ENCODE measurements at regions not wholly inside any gene's neighbourhood (a gene's known extent, or its start where the extent isn't known, plus 50 kb on each side); places are given as distances from the start of the nearest gene placed in this dataset.

- no peak for DNase-seq
Observed at GRCh38 chr13:75124415-75124814, 357.6 kb downstream of the TBC1D4 start.

GRCh38 chr13:75123428-75123827, 358.5 kb downstream of the TBC1D4 start:
- peak; percentile 58 for DNase-seq

GRCh38 chr13:75120085-75120484, 361.9 kb downstream of the TBC1D4 start:
- DNase-seq, result peak; percentile 49

- no peak for DNase-seq
Observed at GRCh38 chr13:75115171-75115570, 366.8 kb downstream of the TBC1D4 start.

DNA sequence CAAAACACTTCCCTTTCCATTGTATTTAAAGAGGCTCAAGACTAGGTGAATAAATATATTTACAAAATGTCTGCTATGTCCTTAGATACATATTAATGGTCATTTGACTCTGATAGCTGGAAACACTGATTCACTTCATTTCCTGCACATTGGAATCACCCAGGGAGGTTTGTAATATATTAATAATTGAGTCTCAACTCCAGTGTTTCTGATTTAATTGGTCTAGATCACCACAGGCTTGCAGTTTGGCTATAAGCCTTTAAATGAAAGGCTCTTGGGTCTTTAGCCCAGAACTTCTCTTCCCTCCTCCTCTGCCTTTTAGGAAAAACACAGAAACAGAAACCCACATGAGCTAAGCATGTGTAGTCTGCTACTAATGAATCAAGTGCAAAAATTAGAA, 378.0 kb downstream of the TBC1D4 start:
- no peak for DNase-seq

DNA sequence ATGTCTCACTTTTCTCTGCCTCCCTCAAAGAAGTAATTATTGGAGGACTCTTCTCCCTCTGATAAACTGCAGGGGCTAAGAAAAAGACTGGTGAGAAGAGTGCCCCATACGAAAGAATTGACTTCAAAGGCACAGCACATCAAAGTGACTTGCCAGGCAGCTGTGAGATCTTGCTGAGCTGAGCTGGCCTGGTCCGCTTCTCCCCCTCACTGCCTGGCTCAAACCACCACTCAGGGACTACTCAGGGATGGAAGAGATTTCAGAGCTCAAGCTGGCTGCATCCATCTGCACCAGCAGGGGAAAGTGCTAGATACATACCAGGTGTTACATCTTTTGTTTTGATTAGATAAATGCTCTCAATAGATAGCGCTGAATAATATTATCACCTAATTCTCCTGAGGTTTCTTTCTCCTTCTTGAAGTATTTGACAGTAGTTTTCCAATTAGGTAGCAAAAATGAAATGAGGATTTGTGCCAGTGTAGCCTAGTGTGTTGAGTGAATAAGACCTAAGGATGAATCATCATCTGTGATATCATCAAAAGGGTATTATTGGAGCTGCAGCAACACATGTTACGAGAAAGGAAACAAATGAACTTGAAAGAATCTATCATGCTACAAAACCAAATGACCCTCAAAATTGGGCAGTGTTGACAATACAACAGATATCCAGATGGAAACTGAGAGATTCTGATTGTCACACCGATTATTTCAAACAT, 379.8 kb downstream of the TBC1D4 start:
- no peak for DNase-seq

- DNase-seq, result no peak
Observed at GRCh38 chr13:75101348-75101747, 380.6 kb downstream of the TBC1D4 start.

DNA sequence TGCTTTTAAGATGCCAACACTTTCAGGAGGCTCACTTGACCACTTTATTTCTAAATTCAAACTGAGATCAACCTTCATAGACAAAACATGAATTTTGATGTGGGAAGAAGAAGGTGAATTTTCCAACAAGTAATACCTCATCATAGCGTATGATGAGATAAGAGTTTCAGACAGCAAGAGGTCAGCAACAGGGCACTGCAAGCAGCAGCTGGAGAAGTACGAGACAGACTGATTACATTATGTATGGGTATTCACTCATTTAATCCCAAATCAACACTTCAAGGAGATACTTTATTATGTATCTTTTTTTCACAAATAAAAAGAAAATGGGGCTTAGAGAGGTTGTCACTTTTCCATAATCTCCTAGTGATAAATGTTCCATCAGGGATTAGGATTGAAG, 389.8 kb downstream of the TBC1D4 start:
- DNase-seq, result no peak

- no peak for DNase-seq
Observed at GRCh38 chr13:75091718-75092117, 390.3 kb downstream of the TBC1D4 start.

DNA sequence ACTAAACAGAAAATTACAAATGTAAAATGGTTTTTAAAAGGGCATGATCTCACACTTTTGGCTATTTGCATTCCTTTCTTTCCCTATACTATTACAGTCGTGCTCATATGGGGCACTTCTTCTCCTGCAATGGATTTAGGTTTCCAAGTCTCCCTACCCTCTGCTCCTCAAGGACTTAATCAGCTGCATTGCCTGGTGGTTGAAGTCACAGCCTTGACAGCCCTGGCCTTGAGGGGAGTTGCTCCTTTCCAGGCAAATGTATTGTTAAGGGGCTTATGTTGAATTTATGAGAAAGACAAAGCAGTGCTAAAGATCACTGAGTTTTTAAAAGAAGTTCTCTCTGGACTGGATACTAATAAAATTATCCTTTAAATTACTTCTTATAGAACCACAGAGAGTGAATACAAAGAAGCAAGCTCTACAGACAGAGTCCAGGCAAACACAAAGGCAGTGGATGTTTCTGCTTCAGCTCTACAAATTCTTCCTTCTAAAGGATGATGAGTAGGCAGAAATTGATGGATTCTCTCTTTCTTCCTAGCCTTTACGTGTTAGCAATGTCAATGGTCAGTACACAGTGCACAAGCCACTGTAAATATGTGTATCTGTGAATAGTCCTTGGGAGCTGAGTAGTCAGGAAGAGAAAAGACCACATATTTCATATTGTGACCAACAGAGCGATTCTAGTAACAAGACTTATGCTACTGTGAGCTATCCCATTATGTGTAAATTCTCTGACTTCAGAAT, 390.9 kb downstream of the TBC1D4 start:
- no peak for DNase-seq

DNA sequence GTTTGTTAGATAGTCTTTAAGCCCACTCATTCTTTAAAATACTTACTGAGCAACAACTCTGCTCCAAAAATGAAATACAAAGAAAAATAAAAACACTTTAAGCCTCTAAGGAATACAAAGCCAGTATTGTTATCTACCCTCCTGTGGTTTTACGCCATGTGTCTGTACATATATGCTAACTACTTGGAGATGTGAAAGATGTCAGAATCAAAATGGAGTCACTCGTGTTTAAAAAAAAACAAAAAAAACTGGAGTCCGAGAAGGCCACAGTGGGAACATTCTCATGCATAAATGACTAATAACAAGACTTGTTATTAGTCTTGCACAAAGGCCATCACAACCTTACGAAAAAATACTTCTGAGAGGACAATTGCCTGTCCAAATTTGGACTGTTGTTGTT, 393.1 kb downstream of the TBC1D4 start:
- no peak for DNase-seq

- no peak for DNase-seq
Observed at GRCh38 chr13:75079226-75079625, 402.7 kb downstream of the TBC1D4 start.

GRCh38 chr13:75076476-75076875, 405.5 kb downstream of the TBC1D4 start:
- no peak for DNase-seq

DNA sequence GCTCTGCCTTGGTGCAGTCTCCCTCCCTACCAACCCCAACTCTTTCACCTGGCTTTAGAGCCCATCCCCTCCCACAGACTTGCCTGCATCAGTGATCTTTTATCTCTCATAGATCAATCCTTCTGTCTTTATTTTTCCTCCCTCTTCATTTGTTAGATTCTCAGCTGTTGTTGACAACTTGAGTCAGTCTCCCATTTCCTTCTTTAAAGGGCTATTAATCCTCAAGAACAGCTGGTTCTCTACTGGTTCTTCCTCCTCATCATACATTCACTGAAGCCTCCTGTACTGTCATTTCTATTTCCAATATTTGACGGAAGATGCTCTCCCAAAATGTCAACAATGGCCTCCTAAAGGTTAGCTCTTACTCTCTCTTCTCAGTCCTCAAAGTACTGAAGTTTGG, 408.2 kb downstream of the TBC1D4 start:
- no peak for DNase-seq

GRCh38 chr13:75072891-75073290, 409.1 kb downstream of the TBC1D4 start:
- DNase-seq, result no peak

DNA sequence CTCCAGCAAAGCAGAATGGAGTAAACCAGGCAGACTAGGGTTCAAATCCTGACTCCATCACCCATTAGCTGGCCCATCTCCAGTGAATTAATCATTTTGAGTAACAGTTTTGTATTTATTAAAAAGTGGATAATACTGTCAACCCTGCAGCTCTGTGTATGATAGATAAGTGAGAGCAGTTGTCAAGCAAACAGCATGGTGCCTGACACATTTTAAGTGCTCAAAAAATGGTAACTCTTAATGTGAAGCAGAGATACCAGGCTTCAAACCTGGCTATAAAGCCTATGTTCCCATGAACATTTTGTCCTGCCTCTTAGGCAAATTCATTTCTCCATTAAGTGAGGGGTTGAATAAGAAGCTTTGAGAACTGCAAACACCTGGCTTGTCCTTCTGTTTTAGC, 409.6 kb downstream of the TBC1D4 start:
- no peak for DNase-seq

DNA sequence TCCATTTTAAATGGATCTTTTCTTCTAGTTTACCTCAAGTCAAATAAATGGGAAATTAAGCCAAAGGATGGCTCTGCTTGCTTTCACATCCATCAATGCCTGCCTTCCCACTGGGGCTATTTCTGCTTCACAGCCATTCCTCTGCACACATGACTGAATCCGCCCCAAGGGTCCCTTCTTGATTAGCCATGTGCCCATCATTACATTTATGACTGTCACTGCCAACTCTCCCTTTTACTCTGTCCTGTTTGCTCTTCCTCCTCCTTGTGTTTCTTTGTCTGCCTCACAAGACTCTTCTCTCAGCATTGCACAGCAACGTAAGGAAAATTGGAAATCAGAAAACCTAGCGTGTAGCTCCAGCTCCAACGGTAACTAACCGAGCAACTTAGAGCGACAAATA, 410.2 kb downstream of the TBC1D4 start:
- DNase-seq, result no peak

DNA sequence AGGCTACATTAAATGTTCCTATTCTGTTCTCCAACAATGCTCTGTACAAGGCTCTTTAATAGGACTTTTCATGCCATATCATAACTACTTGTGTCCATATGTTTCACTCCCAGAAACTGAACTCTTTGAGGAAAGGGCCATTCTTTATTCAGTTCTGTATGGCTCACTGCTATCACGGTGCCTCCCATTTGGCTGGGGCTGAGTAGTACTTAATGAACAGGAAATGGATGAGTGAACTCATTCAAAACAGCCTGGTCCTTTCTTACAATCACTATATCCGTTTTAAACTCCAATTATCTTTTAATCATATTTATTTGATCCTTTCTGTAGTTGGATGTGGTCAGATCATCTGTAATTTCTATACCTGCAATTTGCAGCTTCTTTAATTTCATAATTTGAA, 410.6 kb downstream of the TBC1D4 start:
- DNase-seq, result no peak

DNA sequence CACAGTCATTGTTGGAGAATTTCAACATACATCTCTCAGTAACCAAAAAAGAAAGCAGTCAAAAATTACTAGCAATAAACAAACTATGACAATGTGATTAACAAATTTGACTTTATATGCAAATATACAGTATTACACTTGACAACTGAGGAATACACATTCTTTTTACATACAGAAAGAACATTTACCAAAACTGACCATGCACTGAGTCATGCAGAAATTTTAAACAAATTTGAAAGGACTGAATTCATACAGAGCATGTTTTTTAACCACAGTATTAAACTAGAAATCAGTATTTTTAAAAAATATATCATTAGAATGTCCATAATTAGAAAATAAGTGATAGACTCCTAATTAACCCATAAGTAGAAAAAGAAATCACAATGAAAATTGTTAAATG, 420.1 kb downstream of the TBC1D4 start:
- DNase-seq, result no peak

DNA sequence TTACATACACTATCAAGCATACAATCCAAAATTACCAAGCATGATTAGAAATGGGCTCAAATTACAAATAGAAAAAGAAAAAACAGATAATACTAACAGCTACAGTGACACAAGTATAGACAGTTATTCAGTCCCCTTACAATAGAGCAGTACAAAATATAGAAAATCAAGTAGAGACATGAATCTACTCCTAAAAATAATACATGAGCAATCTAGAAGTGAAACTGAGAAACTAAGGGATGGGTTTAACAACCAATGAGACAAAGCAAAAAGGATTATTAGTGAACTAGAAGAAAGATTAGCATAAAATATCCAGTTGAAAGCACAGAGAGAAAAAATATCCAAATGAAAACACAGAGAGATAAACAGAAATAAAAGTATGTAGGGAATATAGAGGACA, 426.7 kb downstream of the TBC1D4 start:
- no peak for DNase-seq

DNA sequence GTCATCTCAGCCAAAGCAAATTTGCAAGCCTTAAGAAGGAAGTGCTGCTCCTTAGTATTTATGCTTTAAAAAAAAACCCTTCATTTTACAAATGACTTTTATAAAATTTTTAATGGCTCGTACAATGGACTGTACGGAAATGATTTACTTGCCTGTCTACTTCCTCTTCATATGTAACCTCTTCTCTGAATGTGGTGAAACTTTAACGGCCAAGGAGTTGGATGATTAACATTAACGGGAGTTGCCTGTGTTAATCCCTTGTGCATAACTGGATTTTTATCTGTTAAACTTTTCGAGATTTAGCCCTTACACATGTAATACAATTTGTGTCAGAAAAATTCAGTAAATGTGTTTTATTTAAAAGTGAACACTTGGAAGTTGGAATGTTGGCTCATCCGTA, 429.4 kb downstream of the TBC1D4 start:
- DNase-seq, result no peak

DNA sequence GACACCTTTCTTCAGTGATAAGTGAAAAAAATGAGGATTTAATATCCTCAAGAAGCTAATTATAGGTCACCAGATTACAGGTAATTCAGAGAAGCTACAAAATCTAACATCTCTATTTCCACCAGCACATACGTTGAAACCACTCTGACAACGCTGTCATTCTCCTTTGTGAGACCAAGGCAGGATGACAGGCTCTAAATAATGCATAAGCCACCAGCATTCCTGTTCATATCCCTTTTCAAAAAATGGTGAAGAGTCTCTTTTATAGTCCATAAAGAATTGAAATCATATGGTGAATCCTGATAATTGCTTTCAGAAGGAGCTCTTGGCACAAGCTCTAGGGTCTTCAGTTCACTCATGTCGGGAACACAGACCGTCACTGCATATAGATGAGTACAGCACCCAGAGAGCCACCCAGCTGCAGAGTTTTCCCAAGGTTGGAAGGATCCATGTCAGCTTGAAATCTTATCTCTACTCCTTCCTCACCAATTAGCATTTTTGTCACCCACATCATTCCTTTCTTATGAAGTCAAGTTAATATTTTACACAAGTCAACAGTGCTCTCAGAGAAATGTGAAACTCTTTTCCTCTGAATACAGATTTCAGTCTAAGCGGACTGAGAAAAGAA, 431.4 kb downstream of the TBC1D4 start:
- DNase-seq, result no peak

DNA sequence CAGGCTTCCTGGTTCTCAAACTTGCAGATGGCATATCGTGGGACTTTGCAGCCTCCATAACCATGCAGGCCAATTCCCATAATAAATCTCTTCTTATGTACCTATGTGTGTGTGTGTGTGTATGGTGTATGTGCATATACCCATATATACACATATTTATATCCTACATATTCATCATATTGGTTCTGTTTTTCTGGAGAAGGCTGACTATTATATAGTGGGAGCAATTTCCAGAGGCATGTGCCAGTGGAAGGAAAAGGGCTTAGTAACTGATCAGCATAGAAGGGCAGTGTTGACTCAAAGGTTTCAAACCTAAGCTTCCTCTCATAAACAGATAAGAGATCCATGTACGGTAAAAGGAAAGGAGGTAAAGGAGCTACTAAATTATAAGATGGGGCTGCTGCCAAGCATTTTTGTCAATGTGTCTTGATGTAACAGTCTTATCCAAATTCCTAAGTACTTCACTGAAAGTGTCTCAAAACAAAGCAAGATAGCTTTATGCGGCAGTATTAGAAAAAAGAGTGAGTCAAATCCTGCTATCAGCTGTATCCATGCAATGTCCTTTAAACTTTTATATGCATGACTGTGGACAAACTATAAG, 432.1 kb downstream of the TBC1D4 start:
- no peak for DNase-seq

GRCh38 chr13:75042807-75043206, 439.2 kb downstream of the TBC1D4 start:
- no peak for DNase-seq

All from NCI-H748 treated with DMSO at 0.1 percent for 48 hours (cell line).